Liver (tissue), 8 donors: ENCODE measurements at regions not wholly inside any gene's neighbourhood (a gene's known extent, or its start where the extent isn't known, plus 50 kb on each side); places are given as distances from the start of the nearest gene placed in this dataset.

Experiments
- DNase-seq: peaks from one replicate; pipeline ENCODE4 v3.0.0-alpha.2; 2017; ENCODE audit warnings: low spot score
- H3K27ac ChIP-seq, 2 donors: one replicate each; pipeline ENCODE4 v1.7.0; 2013; ENCODE audit warnings: inconsistent platforms in 2 of 2, low read length in 2 of 2, control low read depth in 1 of 2, low read depth in 1 of 2, mild to moderate bottlenecking in 1 of 2
- H3K27me3 ChIP-seq, 4 donors: one replicate each; pipeline versions ENCODE4 v1.6.1 to v1.7.0; 2013; ENCODE audit warnings: low read length in 3 of 4, inconsistent platforms in 1 of 4, mild to moderate bottlenecking in 1 of 4, moderate library complexity in 1 of 4; ENCODE audit not compliant: control insufficient read depth in 4 of 4, insufficient read depth in 4 of 4
- H3K36me3 ChIP-seq, 4 donors: one replicate each; pipeline versions ENCODE4 v1.6.1 to v1.7.0; 2013; ENCODE audit warnings: low read length in 3 of 4, mild to moderate bottlenecking in 3 of 4, low read depth in 1 of 4, moderate library complexity in 1 of 4; ENCODE audit not compliant: control insufficient read depth in 4 of 4, insufficient read depth in 3 of 4
- H3K4me1 ChIP-seq, 4 donors: one replicate each; pipeline versions ENCODE4 v1.6.1 to v1.7.0; 2013; ENCODE audit warnings: low read length in 3 of 4, mild to moderate bottlenecking in 3 of 4, moderate library complexity in 1 of 4; ENCODE audit not compliant: control insufficient read depth in 4 of 4, insufficient read depth in 4 of 4
- H3K4me3 ChIP-seq, 3 donors: one replicate each; pipeline versions ENCODE4 v1.6.1 to v1.7.0; 2013; ENCODE audit warnings: low read length in 3 of 3, control low read depth in 1 of 3, low read depth in 1 of 3, mild to moderate bottlenecking in 1 of 3
- H3K9ac ChIP-seq, 2 donors: one replicate each; pipeline ENCODE4 v1.7.0; 2013; ENCODE audit warnings: low read length in 2 of 2, mild to moderate bottlenecking in 2 of 2, moderate library complexity in 2 of 2, control low read depth in 1 of 2, low read depth in 1 of 2
- H3K9me3 ChIP-seq, 4 donors: one replicate each; pipeline versions ENCODE4 v1.6.1 to v1.7.0; 2013; ENCODE audit warnings: low read length in 3 of 4; ENCODE audit not compliant: control insufficient read depth in 4 of 4
- CTCF ChIP-seq: fragments of 150-350 bp; IDR thresholded peaks from 2 replicates; pipeline ENCODE4 v1.5.1; 2017; ENCODE audit warnings: improper control_type of control experiment, low read depth, low read length; ENCODE audit not compliant: missing input control
- EGR1 ChIP-seq, 2 donors: IDR thresholded peaks; 2 replicates each; pipeline ENCODE4 v1.6.1; 2016 to 2018; ENCODE audit warnings: antibody characterized with exemption in 2 of 2, low read depth in 2 of 2
- FOXA1 ChIP-seq: IDR thresholded peaks from 2 replicates; pipeline ENCODE4 v1.6.1; 2016; ENCODE audit warnings: antibody characterized with exemption
- FOXA2 ChIP-seq: IDR thresholded peaks from 2 replicates; pipeline ENCODE4 v1.6.1; 2016; ENCODE audit warnings: antibody characterized with exemption
- GABPA ChIP-seq, 2 donors: IDR thresholded peaks in 1 of 2; conservative IDR thresholded peaks in 1 of 2; 2 replicates each; pipeline ENCODE4 v1.6.1; 2016; ENCODE audit warnings: antibody characterized with exemption in 2 of 2, mild to moderate bottlenecking in 1 of 2, moderate library complexity in 1 of 2
- HNF4A ChIP-seq, 2 donors: conservative IDR thresholded peaks; 2 replicates each; pipeline ENCODE4 v1.6.1; 2016; ENCODE audit warnings: antibody characterized with exemption in 2 of 2, mild to moderate bottlenecking in 2 of 2
- HNF4G ChIP-seq: IDR thresholded peaks from 2 replicates; pipeline ENCODE4 v1.6.1; 2016; ENCODE audit warnings: antibody characterized with exemption
- JUND ChIP-seq, 2 donors: IDR thresholded peaks; 2 replicates each; pipeline ENCODE4 v1.6.1; 2016; ENCODE audit warnings: antibody characterized with exemption in 2 of 2
- MAX ChIP-seq: IDR thresholded peaks from 2 replicates; pipeline ENCODE4 v1.6.1; 2016; ENCODE audit warnings: antibody characterized with exemption
- NR2F2 ChIP-seq: IDR thresholded peaks from 2 replicates; pipeline ENCODE4 v1.6.1; 2016; ENCODE audit warnings: antibody characterized with exemption
- RAD21 ChIP-seq, 2 donors: IDR thresholded peaks; 2 replicates each; pipeline ENCODE4 v1.6.1; 2016; ENCODE audit warnings: antibody characterized with exemption in 2 of 2, mild to moderate bottlenecking in 2 of 2
- REST ChIP-seq: IDR thresholded peaks from 2 replicates; pipeline ENCODE4 v1.6.1; 2016; ENCODE audit warnings: antibody characterized with exemption, mild to moderate bottlenecking
- RXRA ChIP-seq, 2 donors: IDR thresholded peaks; 2 replicates each; pipeline ENCODE4 v1.6.1; 2017 to 2018; ENCODE audit warnings: antibody characterized with exemption in 2 of 2, mild to moderate bottlenecking in 1 of 2
- SP1 ChIP-seq: IDR thresholded peaks from 2 replicates; pipeline ENCODE4 v1.6.1; 2018; ENCODE audit warnings: antibody characterized with exemption, mild to moderate bottlenecking
- TAF1 ChIP-seq: conservative IDR thresholded peaks from 2 replicates; pipeline ENCODE4 v1.6.1; 2016; ENCODE audit warnings: antibody characterized with exemption, mild to moderate bottlenecking
- YY1 ChIP-seq: IDR thresholded peaks from 2 replicates; pipeline ENCODE4 v1.6.1; 2016; ENCODE audit warnings: antibody characterized with exemption, mild to moderate bottlenecking
- WGBS: extraction: QIAGEN DNeasy Blood & Tissue Kit; methylation state at CpG from one replicate; pipeline ENCODE4 v1.1.7; 2013; 5-methylcytosine and 5-hydroxymethylcytosine counted together
- TF ChIP-seq, protein P1 (sequence below): IDR thresholded peaks from 2 replicates; pipeline ENCODE4 v1.6.1; 2016; ENCODE audit warnings: antibody characterized with exemption
- TF ChIP-seq, protein P2 (sequence below): IDR thresholded peaks from 2 replicates; pipeline ENCODE4 v1.6.1; 2016; ENCODE audit warnings: antibody characterized with exemption
- donor health status: healthy.
- donor health status: healthy.
- donor health status: healthy.
- donor health status: healthy.
- donor health status: healthy.

DNA sequence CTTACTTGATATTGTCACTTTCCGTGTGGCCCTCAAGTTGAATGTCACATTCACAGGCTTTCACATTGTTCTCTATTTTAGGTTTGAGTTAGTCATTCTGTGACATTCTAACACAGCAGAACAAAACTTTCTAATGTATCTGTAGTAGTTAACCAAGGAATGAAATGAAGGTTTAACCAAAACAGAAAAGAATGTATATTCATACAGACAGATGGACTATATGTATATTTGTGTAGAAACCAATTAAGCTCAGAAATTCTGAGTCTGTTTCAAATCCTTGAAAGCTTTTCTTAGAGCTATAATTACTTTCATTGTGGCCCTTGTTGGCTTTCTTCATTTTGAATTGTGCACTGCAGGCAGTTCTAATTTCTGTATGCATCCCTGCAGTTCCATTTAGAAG is 654.7 kb downstream of the LRRC70 start:
- no peak for DNase-seq
- 93% methylated on average over 1 of the region's 1 CpG for WGBS
- Histone ChIP-seq H3K36me3 (no peaks in the 10 kb centered on the region), H3K27ac (no peak overlapping the region), H3K27me3 (no peaks in the 10 kb centered on the region), H3K9ac (no peak overlapping the region), H3K9me3 (no peaks in the 10 kb centered on the region), H3K4me1 (no peaks in the 10 kb centered on the region), H3K4me3 (no peak overlapping the region)
- TF ChIP-seq SP1 (no peak), RAD21 (IDR thresholded peaks at IDR 0.05) (no peak), FOXA2 (no peak), MAX (no peak), HNF4G (no peak), TAF1 (no peak), HNF4A (conservative IDR thresholded peaks at IDR 0.05) (no peak), REST (no peak), EGR1 (IDR thresholded peaks at IDR 0.05; ENCODE audit: low read depth in 2 of 2) (no peak), CTCF (no peak), YY1 (no peak), RXRA (IDR thresholded peaks at IDR 0.05) (no peak), FOXA1 (no peak), JUND (IDR thresholded peaks at IDR 0.05) (no peak), GABPA (IDR thresholded peaks at IDR 0.05 in 1 of 2, conservative IDR thresholded peaks at IDR 0.05 in 1 of 2) (no peak), NR2F2 (no peak)
- TF ChIP-seq, protein P1, sequence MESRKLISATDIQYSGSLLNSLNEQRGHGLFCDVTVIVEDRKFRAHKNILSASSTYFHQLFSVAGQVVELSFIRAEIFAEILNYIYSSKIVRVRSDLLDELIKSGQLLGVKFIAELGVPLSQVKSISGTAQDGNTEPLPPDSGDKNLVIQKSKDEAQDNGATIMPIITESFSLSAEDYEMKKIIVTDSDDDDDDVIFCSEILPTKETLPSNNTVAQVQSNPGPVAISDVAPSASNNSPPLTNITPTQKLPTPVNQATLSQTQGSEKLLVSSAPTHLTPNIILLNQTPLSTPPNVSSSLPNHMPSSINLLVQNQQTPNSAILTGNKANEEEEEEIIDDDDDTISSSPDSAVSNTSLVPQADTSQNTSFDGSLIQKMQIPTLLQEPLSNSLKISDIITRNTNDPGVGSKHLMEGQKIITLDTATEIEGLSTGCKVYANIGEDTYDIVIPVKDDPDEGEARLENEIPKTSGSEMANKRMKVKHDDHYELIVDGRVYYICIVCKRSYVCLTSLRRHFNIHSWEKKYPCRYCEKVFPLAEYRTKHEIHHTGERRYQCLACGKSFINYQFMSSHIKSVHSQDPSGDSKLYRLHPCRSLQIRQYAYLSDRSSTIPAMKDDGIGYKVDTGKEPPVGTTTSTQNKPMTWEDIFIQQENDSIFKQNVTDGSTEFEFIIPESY: no peak
- TF ChIP-seq, protein P2, sequence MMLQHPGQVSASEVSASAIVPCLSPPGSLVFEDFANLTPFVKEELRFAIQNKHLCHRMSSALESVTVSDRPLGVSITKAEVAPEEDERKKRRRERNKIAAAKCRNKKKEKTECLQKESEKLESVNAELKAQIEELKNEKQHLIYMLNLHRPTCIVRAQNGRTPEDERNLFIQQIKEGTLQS: no peak

DNA sequence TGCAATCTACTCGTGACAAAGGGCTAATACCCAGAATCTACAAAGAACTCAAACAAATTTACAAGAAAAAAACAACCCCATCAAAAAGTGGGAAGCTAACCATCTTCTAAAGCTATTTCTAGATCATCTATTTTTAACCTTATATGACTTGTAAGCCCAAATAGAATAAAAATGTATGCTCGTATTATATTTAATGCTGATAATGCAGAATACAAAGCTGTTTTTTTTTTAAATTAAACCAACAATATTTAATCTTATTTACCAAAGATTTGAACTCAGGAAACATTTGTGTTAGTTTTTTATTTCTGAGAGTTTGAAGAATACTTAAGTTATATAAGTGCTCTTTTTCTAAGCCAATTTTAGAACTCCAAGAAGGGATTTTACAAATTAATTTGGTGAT is 652.1 kb downstream of the LRRC70 start:
- Histone ChIP-seq H3K27ac (no peak overlapping the region), H3K9me3 (no peaks in the 10 kb centered on the region), H3K4me3 (no peak overlapping the region), H3K9ac (no peak overlapping the region), H3K27me3 (no peaks in the 10 kb centered on the region), H3K36me3 (no peaks in the 10 kb centered on the region), H3K4me1 (no peaks in the 10 kb centered on the region)
- no peak for DNase-seq
- no peak for TF ChIP-seq SP1
- TF ChIP-seq, protein P2: no peak
- no peak for TF ChIP-seq NR2F2
- TF ChIP-seq GABPA (IDR thresholded peaks at IDR 0.05 in 1 of 2, conservative IDR thresholded peaks at IDR 0.05 in 1 of 2): no peak
- no peak for TF ChIP-seq JUND (IDR thresholded peaks at IDR 0.05)
- WGBS: 86% methylated on average over 2 of the region's 2 CpGs
